ENCODE measurements at regions not wholly inside any gene's neighbourhood (a gene's known extent, or its start where the extent isn't known, plus 50 kb on each side); places are given as distances from the start of the nearest gene placed in this dataset.

GRCh38 chr3:160152638-160153037 lies 72.6 kb upstream of the C3orf80 start:
- ATAC-seq (replicated peaks): no peak
- no peak overlapping the region for H3K27ac Mint-ChIP-seq

GRCh38 chr3:160154033-160154432 lies 71.2 kb upstream of the C3orf80 start:
- ATAC-seq (replicated peaks): peak; percentile 51 to 65
- Mint-ChIP-seq H3K27me3 (peaks cover 0 to 8% of the 10 kb centered on the region in 2 donors), H3K36me3 (no peaks in the 10 kb centered on the region), H3K9me3 (no peaks in the 10 kb centered on the region), H3K27ac (no peak overlapping the region), H3K4me3 (no peak overlapping the region), H3K4me1 (no peaks in the 10 kb centered on the region)
- DNase-seq: no peak

More at GRCh38 chr3:160152638-160153037, 72.6 kb upstream of the C3orf80 start:
- H3K27me3 Mint-ChIP-seq: peaks cover 0 to 8% of the 10 kb centered on the region in 2 donors
- H3K36me3 Mint-ChIP-seq: no peaks in the 10 kb centered on the region
- DNase-seq: no peak
- no peaks in the 10 kb centered on the region for H3K9me3 Mint-ChIP-seq
- H3K4me1 Mint-ChIP-seq: no peaks in the 10 kb centered on the region
- H3K4me3 Mint-ChIP-seq: no peak overlapping the region

- Mint-ChIP-seq H3K4me1 (no peaks in the 10 kb centered on the region), H3K27me3 (peaks cover 0 to 8% of the 10 kb centered on the region in 2 donors), H3K4me3 (no peak overlapping the region), H3K9me3 (no peaks in the 10 kb centered on the region), H3K36me3 (no peaks in the 10 kb centered on the region), H3K27ac (no peak overlapping the region)
- ATAC-seq (replicated peaks) (no peak), DNase-seq (no peak)
Measured at GRCh38 chr3:160154596-160154995, 70.6 kb upstream of the C3orf80 start.

GRCh38 chr3:160157321-160157720 lies 67.9 kb upstream of the C3orf80 start:
- H3K27ac Mint-ChIP-seq: no peak overlapping the region
- H3K27me3 Mint-ChIP-seq: peaks cover 5% of the 10 kb centered on the region in 2 donors
- H3K4me3 Mint-ChIP-seq: no peak overlapping the region
- no peaks in the 10 kb centered on the region for H3K4me1 Mint-ChIP-seq
- DNase-seq (no peak), ATAC-seq (replicated peaks) (no peak)
- H3K36me3 Mint-ChIP-seq: no peaks in the 10 kb centered on the region
- H3K9me3 Mint-ChIP-seq: no peaks in the 10 kb centered on the region

- no peaks in the 10 kb centered on the region for H3K9me3 Mint-ChIP-seq
- no peak for ATAC-seq (replicated peaks)
- no peak for DNase-seq
- H3K36me3 Mint-ChIP-seq: no peaks in the 10 kb centered on the region
- no peak overlapping the region for H3K27ac Mint-ChIP-seq
- H3K4me3 Mint-ChIP-seq: no peak overlapping the region
- no peaks in the 10 kb centered on the region for H3K4me1 Mint-ChIP-seq
- H3K27me3 Mint-ChIP-seq: peaks cover 5 to 6% of the 10 kb centered on the region in 2 donors
Measured at GRCh38 chr3:160159341-160159740, 65.9 kb upstream of the C3orf80 start.

- no peak overlapping the region for H3K4me3 Mint-ChIP-seq
- H3K27ac Mint-ChIP-seq: no peak overlapping the region
- no peak for ATAC-seq (replicated peaks)
- no peaks in the 10 kb centered on the region for H3K9me3 Mint-ChIP-seq
- no peaks in the 10 kb centered on the region for H3K4me1 Mint-ChIP-seq
- no peaks in the 10 kb centered on the region for H3K36me3 Mint-ChIP-seq
- DNase-seq: no peak
- H3K27me3 Mint-ChIP-seq: peaks cover 5 to 6% of the 10 kb centered on the region in 2 donors
Measured at GRCh38 chr3:160159806-160160205, 65.4 kb upstream of the C3orf80 start.

- DNase-seq (no peak), ATAC-seq (replicated peaks) (no peak)
- H3K4me1 Mint-ChIP-seq: no peaks in the 10 kb centered on the region
- H3K27ac Mint-ChIP-seq: no peak overlapping the region
- peaks cover 5 to 6% of the 10 kb centered on the region in 2 donors for H3K27me3 Mint-ChIP-seq
- H3K9me3 Mint-ChIP-seq: no peaks in the 10 kb centered on the region
- no peaks in the 10 kb centered on the region for H3K36me3 Mint-ChIP-seq
- no peak overlapping the region for H3K4me3 Mint-ChIP-seq
Measured at GRCh38 chr3:160161921-160162320, 63.3 kb upstream of the C3orf80 start.

GRCh38 chr3:160162440-160162839 lies 62.8 kb upstream of the C3orf80 start:
- no peak for DNase-seq
- Mint-ChIP-seq H3K27me3 (peaks cover 5 to 6% of the 10 kb centered on the region in 2 donors), H3K27ac (no peak overlapping the region), H3K4me3 (no peak overlapping the region), H3K4me1 (no peaks in the 10 kb centered on the region), H3K9me3 (no peaks in the 10 kb centered on the region), H3K36me3 (no peaks in the 10 kb centered on the region)
- ATAC-seq (replicated peaks): no peak

GRCh38 chr3:160163229-160163878 lies 61.9 kb upstream of the C3orf80 start:
- Mint-ChIP-seq H3K27me3 (peaks cover 5 to 6% of the 10 kb centered on the region in 2 donors), H3K4me3 (no peak overlapping the region), H3K36me3 (no peaks in the 10 kb centered on the region), H3K9me3 (no peaks in the 10 kb centered on the region), H3K4me1 (no peaks in the 10 kb centered on the region), H3K27ac (no peak overlapping the region)
- no peak for DNase-seq
- ATAC-seq (replicated peaks): no peak

GRCh38 chr3:160168246-160168645 lies 57.0 kb upstream of the C3orf80 start:
- Mint-ChIP-seq H3K27me3 (no peaks in the 10 kb centered on the region), H3K9me3 (no peaks in the 10 kb centered on the region)
- no peak for ATAC-seq (replicated peaks)

GRCh38 chr3:160169139-160169976 lies 55.9 kb upstream of the C3orf80 start:
- H3K27me3 Mint-ChIP-seq: no peaks in the 10 kb centered on the region

More at GRCh38 chr3:160168246-160168645, 57.0 kb upstream of the C3orf80 start:
- H3K4me1 Mint-ChIP-seq: no peaks in the 10 kb centered on the region
- no peaks in the 10 kb centered on the region for H3K36me3 Mint-ChIP-seq
- DNase-seq: no peak
- no peak overlapping the region for H3K27ac Mint-ChIP-seq
- H3K4me3 Mint-ChIP-seq: no peak overlapping the region

GRCh38 chr3:160170409-160171370 lies 54.5 kb upstream of the C3orf80 start:
- Mint-ChIP-seq H3K4me1 (no peaks in the 10 kb centered on the region), H3K27ac (no peak overlapping the region)

More at GRCh38 chr3:160169139-160169976, 55.9 kb upstream of the C3orf80 start:
- Mint-ChIP-seq H3K9me3 (no peaks in the 10 kb centered on the region), H3K4me3 (no peak overlapping the region), H3K4me1 (no peaks in the 10 kb centered on the region), H3K36me3 (no peaks in the 10 kb centered on the region), H3K27ac (no peak overlapping the region)
- no peak for DNase-seq
- ATAC-seq (replicated peaks): no peak

GRCh38 chr3:160171813-160172212 lies 53.4 kb upstream of the C3orf80 start:
- ATAC-seq (replicated peaks) (no peak), DNase-seq (no peak)
- no peaks in the 10 kb centered on the region for H3K9me3 Mint-ChIP-seq
- H3K27ac Mint-ChIP-seq: no peak overlapping the region
- no peaks in the 10 kb centered on the region for H3K36me3 Mint-ChIP-seq
- no peaks in the 10 kb centered on the region for H3K4me1 Mint-ChIP-seq
- no peak overlapping the region for H3K4me3 Mint-ChIP-seq
- no peaks in the 10 kb centered on the region for H3K27me3 Mint-ChIP-seq

More at GRCh38 chr3:160170409-160171370, 54.5 kb upstream of the C3orf80 start:
- Mint-ChIP-seq H3K9me3 (no peaks in the 10 kb centered on the region), H3K36me3 (no peaks in the 10 kb centered on the region), H3K27me3 (no peaks in the 10 kb centered on the region), H3K4me3 (no peak overlapping the region)
- DNase-seq: no peak
- ATAC-seq (replicated peaks): peak in 1 of 2 donors; percentile 25

GRCh38 chr3:160174621-160175020 lies 50.6 kb upstream of the C3orf80 start:
- ATAC-seq (replicated peaks) (no peak), DNase-seq (no peak)
- Mint-ChIP-seq H3K27me3 (no peaks in the 10 kb centered on the region), H3K27ac (no peak overlapping the region), H3K36me3 (no peaks in the 10 kb centered on the region), H3K4me3 (no peak overlapping the region), H3K9me3 (peaks cover 0 to 3% of the 10 kb centered on the region in 2 donors), H3K4me1 (no peaks in the 10 kb centered on the region)

Measured in stimulated activated naive B cell treated with anti-CD40 and anti-IgM and Interleukin-4, amounts not matched to agents 10 μg/mL and 1 μg/mL and 100 μg/mL, for 72 hours (primary cell).